ENCODE measurements at regions not wholly inside any gene's neighbourhood (a gene's known extent, or its start where the extent isn't known, plus 50 kb on each side); places are given as distances from the start of the nearest gene placed in this dataset.

DNA sequence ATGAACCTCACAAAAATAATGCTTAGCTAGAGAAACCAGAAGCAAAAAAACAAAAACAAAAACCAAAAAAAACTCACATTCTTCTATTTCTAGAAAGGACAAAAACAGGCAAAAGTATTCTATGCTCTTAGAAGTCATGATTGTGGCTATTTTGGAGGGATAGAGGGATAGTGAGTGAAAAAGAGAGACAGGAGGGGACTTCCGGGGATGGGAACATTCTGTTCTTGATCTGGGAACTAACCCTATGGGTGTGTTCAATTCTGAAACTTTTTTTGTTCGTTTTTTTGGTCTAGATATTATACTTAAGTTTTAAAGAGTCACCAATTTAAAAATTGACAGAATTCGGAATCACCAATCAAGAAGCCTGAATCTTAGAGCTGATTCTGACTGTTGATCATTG is 120.0 kb upstream of the TPM1 start:
- Mint-ChIP-seq H3K4me1 (no peaks in the 10 kb centered on the region), H3K27me3 (peaks cover 5 to 7% of the 10 kb centered on the region in 2 donors)
- no peak for DNase-seq

DNA sequence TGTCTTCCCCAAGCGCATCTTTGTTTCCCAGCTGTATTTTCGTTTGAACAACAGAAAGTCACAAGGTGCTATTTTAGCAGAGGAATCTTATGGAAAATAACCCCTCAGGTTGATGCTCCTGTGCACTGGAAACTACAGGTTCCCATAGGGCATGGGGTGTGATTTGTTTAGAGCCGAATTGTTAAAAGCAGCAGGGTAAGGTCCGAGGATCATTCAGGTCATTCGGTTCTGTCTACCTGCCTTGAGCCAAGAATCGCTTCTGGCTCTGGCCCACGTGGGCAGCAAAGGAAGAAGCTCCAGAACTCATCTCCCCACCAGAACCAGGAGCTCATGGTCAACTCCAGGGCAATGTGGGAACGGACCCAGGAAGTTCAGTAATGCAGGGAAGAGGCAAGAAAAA is 116.7 kb upstream of the TPM1 start:
- Mint-ChIP-seq H3K27me3 (peaks cover 0 to 20% of the 10 kb centered on the region in 2 donors), H3K4me1 (no peaks in the 10 kb centered on the region), H3K9me3 (no peaks in the 10 kb centered on the region), H3K4me3 (no peak overlapping the region), H3K36me3 (no peaks in the 10 kb centered on the region), H3K27ac (no peak overlapping the region)
- ATAC-seq (replicated peaks) (no peak), DNase-seq (no peak)

More for the DNA sequence above, 120.0 kb upstream of the TPM1 start:
- Mint-ChIP-seq H3K4me3 (no peak overlapping the region), H3K36me3 (no peaks in the 10 kb centered on the region), H3K27ac (no peak overlapping the region), H3K9me3 (no peaks in the 10 kb centered on the region)
- ATAC-seq (replicated peaks): no peak

DNA sequence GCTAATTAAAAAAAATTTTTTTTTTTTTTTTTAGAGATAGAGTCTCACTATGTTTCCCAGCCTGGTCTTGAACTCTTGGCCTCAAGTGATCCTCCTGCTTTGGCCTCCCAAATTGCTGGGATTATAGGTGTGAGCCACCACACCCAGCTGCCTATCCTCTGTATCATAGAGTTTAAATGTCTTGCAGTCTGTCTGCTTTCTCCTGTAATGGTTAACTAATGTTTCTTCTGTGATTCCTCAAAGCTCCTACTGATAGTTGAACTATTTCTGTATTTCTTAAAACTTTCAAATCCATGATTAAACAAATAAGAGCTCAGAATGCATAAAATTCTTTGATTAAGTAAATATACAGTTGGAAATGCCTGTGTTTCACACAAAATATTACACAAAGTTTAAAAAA is 115.4 kb upstream of the TPM1 start:
- H3K27ac Mint-ChIP-seq: no peak overlapping the region
- no peak for DNase-seq
- H3K27me3 Mint-ChIP-seq: peaks cover 0 to 23% of the 10 kb centered on the region in 2 donors
- no peaks in the 10 kb centered on the region for H3K36me3 Mint-ChIP-seq
- ATAC-seq (replicated peaks): no peak
- no peaks in the 10 kb centered on the region for H3K9me3 Mint-ChIP-seq
- no peak overlapping the region for H3K4me3 Mint-ChIP-seq
- no peaks in the 10 kb centered on the region for H3K4me1 Mint-ChIP-seq

DNA sequence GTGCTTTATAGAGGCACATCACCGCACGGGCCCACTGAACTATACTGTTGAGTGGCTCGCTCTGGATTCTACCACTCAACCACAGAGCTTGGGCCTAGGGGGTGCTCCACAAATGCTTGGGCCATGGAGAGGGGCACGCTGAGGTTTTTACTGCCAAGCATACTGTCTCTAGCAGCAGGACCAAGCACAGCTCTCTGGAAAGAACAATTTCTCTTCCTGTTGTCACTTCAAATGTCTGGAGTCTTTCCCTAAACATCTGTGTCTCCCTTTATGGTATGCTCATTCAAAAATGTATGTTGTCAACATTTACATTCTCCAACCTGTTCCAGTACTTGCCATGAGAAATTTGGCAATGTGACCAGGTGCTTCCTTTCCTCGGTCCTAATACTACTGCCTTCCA is 114.7 kb upstream of the TPM1 start:
- no peak for ATAC-seq (replicated peaks)
- Mint-ChIP-seq H3K27ac (no peak overlapping the region), H3K36me3 (no peaks in the 10 kb centered on the region), H3K27me3 (peaks cover 0 to 29% of the 10 kb centered on the region in 2 donors), H3K4me3 (no peak overlapping the region), H3K9me3 (no peaks in the 10 kb centered on the region), H3K4me1 (no peaks in the 10 kb centered on the region)
- DNase-seq: no peak

DNA sequence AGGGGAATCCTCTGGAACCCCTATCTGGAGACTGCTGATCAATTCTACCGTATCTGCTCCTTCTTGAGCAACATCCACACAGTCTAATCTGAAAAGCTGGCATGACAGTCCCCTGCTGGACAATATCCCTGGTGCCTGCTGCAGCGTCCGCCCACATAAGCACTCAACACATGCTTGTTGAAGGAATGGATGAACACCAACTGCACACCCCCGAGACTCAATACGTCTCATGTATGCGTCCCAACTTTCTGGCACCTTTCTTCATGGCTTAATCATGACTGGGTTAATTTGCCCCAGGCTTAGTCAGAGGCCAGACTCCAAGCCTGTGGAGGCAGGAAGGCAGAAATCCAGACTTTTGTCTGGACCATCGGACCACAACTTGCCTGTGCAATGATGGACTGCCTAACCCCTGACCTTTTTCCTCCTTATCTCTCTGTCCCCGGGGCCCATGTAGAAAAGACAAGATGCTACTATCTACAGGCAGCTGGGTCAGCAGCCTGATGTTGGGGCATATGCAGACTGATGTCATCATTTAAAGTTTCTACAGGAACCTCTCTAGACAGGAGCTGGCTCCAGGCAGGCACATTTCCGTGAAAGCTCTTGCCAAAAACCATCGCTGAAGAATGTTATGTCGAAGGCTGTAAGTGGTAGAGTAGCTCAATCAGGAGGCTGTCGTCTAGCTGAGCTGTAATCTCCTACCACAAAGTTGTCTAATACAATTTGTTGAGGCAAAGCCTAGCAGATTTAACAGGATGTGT is 114.1 kb upstream of the TPM1 start:
- DNase-seq: no peak
- H3K36me3 Mint-ChIP-seq: no peaks in the 10 kb centered on the region
- no peak for ATAC-seq (replicated peaks)
- H3K27ac Mint-ChIP-seq: no peak overlapping the region
- no peak overlapping the region for H3K4me3 Mint-ChIP-seq
- no peaks in the 10 kb centered on the region for H3K9me3 Mint-ChIP-seq
- peaks cover 0 to 29% of the 10 kb centered on the region in 2 donors for H3K27me3 Mint-ChIP-seq
- no peaks in the 10 kb centered on the region for H3K4me1 Mint-ChIP-seq

DNA sequence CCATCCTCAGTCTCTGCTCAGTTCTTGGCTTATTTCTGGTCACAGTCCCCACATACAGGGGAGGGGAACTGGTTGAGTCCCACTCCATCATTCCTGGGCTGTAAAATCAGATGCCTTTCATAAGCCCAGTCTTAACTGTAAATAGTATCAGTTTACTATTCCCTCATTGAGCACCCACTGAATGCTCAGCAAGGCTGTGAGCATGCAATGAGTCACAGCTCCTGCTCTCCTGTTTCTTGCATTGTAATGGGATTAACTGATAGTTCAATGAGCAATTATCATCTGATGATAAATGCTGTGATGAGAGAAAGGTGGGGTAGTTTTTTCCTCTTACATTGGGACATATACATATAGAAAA is 113.6 kb upstream of the TPM1 start:
- no peak for DNase-seq
- ATAC-seq (replicated peaks): no peak
- no peak overlapping the region for H3K4me3 Mint-ChIP-seq
- no peaks in the 10 kb centered on the region for H3K4me1 Mint-ChIP-seq
- H3K9me3 Mint-ChIP-seq: no peaks in the 10 kb centered on the region
- H3K27me3 Mint-ChIP-seq: peaks cover 2 to 27% of the 10 kb centered on the region in 2 donors
- H3K36me3 Mint-ChIP-seq: no peaks in the 10 kb centered on the region
- H3K27ac Mint-ChIP-seq: no peak overlapping the region

DNA sequence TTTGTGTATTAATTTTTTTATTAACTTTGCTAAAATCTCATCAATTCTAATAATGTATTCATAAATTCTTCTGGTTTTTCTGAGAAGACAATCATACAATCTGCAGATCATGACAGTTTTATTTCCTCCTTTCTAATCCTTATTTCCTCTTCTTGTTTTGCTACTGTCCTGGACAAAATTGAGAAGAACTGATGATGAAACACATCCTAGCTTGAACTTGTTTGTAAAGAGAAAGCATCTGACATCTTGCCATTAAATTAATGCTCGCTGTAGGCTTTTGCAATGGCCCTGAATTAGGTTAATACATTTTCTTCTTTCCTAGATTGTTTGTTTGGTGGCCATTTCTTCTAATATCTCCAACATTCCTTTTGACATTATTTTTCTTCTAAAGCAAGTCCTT is 110.9 kb upstream of the TPM1 start:
- Mint-ChIP-seq H3K4me1 (peaks cover 0 to 4% of the 10 kb centered on the region in 2 donors), H3K27ac (no peak overlapping the region), H3K27me3 (peaks cover 23 to 37% of the 10 kb centered on the region in 2 donors), H3K4me3 (no peak overlapping the region), H3K9me3 (no peaks in the 10 kb centered on the region), H3K36me3 (no peaks in the 10 kb centered on the region)
- DNase-seq (no peak), ATAC-seq (replicated peaks) (no peak)

DNA sequence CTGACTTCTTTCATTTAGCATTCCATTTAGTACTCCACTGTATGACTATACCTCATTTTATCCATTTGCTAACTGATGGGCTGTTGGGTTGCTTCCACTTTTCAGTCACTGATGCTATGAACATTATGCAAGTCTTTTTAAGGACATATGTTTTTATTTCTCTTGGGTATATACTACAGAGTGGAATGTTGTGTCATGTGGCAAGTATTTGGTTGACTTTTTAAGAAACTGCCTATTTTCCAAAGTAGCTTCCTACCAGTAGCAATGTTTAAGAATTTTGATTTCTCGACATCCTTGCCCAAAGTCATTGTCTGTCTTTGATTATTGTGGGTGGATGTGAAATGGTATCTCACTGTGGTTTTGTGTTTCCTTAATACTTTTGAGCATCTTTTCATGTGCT is 110.1 kb upstream of the TPM1 start:
- no peak for ATAC-seq (replicated peaks)
- H3K4me3 Mint-ChIP-seq: no peak overlapping the region

DNA sequence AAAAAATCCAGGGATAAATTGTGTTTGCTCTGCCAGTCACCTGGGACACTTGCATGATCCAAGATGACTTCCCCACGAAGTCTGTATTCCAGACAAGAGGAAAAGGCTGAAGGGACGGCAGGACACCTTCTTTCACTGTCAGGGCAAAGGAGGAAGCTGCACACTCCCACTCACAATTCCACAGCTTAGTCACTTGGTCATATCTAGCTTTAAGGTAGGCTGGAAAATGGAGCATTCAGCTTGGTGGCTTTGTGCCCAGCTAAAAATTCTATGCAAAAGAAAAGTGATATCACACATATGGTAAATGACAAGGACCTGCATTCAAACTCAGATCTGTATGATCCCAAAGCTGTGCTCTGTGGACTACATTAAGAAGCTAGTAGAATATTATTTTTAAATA is 109.2 kb upstream of the TPM1 start:
- Mint-ChIP-seq H3K4me3 (no peak overlapping the region), H3K4me1 (peaks cover 0 to 4% of the 10 kb centered on the region in 2 donors), H3K27me3 (peaks cover 31 to 42% of the 10 kb centered on the region in 2 donors), H3K36me3 (no peaks in the 10 kb centered on the region), H3K27ac (no peak overlapping the region), H3K9me3 (no peaks in the 10 kb centered on the region)
- DNase-seq (no peak), ATAC-seq (replicated peaks) (no peak)

More for the DNA sequence above, 110.1 kb upstream of the TPM1 start:
- Mint-ChIP-seq H3K9me3 (no peaks in the 10 kb centered on the region), H3K27me3 (peaks cover 23 to 37% of the 10 kb centered on the region in 2 donors), H3K4me1 (peaks cover 0 to 4% of the 10 kb centered on the region in 2 donors), H3K27ac (no peak overlapping the region), H3K36me3 (no peaks in the 10 kb centered on the region)
- no peak for DNase-seq

DNA sequence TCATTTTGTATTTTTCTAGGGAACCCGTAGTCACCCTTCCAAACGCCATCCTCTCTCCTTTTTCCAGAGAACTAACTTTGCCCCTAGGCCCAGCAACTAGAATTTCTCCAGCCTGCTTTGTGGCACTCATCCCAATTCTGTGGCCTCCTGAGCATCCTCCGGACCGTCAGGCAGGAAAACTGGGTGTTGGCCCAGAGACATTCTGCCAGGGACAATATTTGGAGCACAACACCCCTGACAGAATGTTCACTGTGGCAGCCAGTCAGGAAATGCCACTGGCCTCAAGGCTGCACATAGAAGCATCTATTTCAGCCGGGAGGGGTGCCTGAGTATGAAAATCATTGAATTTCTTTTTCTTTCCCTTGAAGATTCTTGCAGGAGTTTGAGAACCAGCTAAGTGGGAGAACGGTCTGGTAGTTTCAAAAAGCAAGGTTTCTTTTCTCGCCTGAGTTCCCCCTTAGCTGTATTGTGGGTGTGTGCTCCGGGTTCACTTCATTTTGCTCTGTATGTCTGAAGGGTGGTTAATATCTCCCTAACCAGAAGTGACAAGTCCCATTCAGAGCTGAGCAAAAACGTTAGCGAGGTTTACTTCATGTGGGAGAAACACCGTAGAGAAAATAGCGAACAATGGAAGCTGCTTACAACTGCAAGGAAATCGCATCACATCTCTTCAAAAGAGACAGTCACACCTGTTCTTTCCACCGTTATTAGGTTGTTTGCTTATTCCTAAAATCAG is 108.1 kb upstream of the TPM1 start:
- Mint-ChIP-seq H3K27ac (no peak overlapping the region), H3K27me3 (peaks cover 37 to 39% of the 10 kb centered on the region in 2 donors), H3K4me1 (peaks cover 0 to 4% of the 10 kb centered on the region in 2 donors), H3K9me3 (no peaks in the 10 kb centered on the region), H3K36me3 (no peaks in the 10 kb centered on the region), H3K4me3 (no peak overlapping the region)
- no peak for DNase-seq
- ATAC-seq (replicated peaks): no peak

DNA sequence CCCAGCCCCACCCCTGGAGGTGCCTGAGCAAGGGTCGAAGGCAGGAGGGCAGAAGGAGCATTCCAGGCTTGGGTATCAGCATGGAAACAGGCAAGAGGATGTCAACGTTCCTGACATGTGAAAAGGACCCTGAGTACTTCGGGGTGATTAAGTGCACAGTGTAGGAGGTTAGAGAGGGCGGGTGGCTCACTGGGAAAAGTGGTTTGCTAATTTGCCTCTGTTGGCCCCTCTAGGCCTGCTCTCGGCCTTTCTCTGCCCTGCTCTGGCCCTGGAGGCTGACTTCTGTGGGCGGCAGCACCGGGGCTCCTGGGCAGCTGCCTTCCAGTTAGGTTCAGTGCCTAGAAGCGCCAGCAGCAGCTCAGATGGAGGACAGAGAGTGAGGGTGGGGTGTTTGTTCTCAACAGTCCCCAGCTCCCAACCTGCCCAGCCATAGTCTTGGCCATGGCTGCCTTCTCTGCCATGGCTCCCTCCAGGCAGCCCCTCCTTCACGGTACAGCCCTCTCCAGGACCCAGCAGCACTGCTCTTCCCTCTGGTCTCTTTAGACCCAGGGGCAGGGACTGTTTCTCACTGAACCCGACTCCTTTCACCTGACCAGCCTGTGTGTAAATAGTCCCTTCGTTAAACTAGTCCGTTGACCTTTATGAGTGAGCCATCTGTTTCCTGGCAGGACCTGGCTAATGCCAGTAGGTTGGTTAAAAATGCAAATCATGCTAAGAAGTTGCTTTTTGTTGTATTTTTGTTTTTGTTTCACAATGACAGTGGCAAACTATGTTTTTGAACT is 107.1 kb upstream of the TPM1 start:
- DNase-seq (no peak), ATAC-seq (replicated peaks) (peak in 1 of 2 donors; percentile 34)
- no peak overlapping the region for H3K4me3 Mint-ChIP-seq
- H3K36me3 Mint-ChIP-seq: no peaks in the 10 kb centered on the region
- H3K27me3 Mint-ChIP-seq: peaks cover 36 to 39% of the 10 kb centered on the region in 2 donors
- no peaks in the 10 kb centered on the region for H3K9me3 Mint-ChIP-seq
- peaks cover 0 to 4% of the 10 kb centered on the region in 2 donors for H3K4me1 Mint-ChIP-seq
- H3K27ac Mint-ChIP-seq: no peak overlapping the region

DNA sequence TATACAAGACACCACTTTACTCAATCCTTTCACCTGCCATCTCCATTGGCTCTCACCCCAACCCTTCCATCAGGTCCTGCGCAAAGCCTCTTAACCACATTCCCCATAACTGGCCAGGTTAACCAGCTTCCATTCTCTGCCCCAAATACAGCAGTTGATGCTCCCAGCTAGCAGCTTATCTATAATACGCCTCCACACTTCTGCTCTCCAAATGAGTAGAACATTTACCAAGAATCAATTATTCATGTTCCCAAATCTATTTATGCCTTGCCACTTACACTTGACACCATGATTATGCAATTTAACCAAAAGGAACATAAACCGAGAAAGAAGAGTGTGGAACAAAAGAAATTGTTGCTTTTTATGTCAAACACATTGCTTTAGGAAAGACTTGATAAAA is 103.7 kb upstream of the TPM1 start:
- Mint-ChIP-seq H3K27me3 (peaks cover 46 to 64% of the 10 kb centered on the region in 2 donors), H3K4me1 (peaks cover 0 to 4% of the 10 kb centered on the region in 2 donors), H3K4me3 (no peak overlapping the region), H3K9me3 (no peaks in the 10 kb centered on the region), H3K36me3 (no peaks in the 10 kb centered on the region), H3K27ac (no peak overlapping the region)
- ATAC-seq (replicated peaks) (no peak), DNase-seq (no peak)

DNA sequence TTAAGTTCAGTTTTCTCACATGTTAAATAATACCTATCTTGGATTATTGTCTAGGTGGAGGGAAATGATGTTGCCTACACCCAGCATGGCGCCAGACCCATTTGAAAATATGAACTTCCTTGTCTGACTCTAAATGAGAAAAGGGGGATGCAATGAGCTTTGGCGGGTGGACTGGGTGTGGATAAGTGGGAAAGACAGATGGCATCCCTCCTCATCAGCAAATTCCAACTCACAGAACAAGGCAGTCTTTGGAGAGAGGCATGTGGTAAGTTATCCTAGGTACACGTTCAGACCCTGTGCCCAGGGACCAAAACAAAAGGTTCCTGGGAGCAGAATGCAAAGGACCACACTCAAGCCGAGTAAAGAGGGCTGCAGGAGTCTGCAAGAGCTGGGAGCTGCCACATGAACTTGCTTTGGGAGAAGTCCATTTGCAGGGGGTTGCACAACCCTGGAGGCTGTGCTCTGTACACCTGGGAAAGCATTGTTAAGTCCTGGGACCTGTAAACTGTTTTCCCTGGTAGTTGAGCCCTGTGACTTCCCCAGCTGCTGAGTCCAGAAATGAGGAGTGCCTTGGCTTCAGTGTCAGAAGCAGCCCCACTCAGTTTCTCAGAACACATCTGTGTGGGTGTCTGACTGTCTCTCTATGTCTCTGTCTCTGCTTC is 102.3 kb upstream of the TPM1 start:
- DNase-seq (no peak), ATAC-seq (replicated peaks) (no peak)
- H3K4me3 Mint-ChIP-seq: no peak overlapping the region
- no peaks in the 10 kb centered on the region for H3K9me3 Mint-ChIP-seq
- peaks cover 38 to 51% of the 10 kb centered on the region in 2 donors for H3K27me3 Mint-ChIP-seq
- no peaks in the 10 kb centered on the region for H3K36me3 Mint-ChIP-seq
- peaks cover 0 to 4% of the 10 kb centered on the region in 2 donors for H3K4me1 Mint-ChIP-seq
- H3K27ac Mint-ChIP-seq: no peak overlapping the region

DNA sequence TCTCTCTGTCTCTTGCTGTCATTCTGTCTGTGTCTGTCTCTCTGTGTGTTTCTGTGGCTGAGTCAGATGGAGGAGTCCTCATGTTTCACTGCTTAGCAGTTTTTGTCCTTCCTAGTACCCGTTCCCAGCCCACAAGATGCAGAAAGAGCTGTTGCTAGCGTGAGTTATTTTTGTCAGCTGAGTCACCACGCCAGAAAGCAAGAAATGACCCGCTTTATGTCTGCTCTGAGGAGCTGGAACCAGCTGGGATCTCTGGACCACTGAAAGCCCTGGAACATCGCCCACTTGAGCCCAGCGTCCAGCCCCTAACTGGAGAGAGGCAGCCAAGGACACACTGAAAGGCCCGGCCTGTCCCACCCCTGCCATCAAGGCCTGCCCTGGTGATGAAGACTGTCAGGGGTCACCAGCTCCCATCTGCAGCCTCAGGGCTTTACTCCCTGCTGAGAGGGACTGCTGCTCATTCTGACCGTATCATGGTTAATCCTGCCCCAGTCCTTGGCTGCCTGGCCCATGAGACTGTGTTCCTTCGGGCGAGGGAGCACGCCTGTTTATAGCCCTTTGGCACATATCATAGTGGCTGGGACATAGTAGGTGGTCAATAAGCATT is 101.7 kb upstream of the TPM1 start:
- DNase-seq (no peak), ATAC-seq (replicated peaks) (no peak)
- Mint-ChIP-seq H3K4me1 (peaks cover 0 to under 1% of the 10 kb centered on the region in 2 donors), H3K36me3 (no peaks in the 10 kb centered on the region), H3K9me3 (no peaks in the 10 kb centered on the region), H3K4me3 (no peak overlapping the region), H3K27ac (no peak overlapping the region), H3K27me3 (peaks cover 34 to 45% of the 10 kb centered on the region in 2 donors)
